Activated CD4-positive, alpha-beta T cell treated with anti-CD3 and anti-CD28 coated beads, Interleukin-2, Interleukin-4, amounts not matched to agents 100 ng/mL and 50 ng/mL, durations not matched to agents 16 hours and 8 hours (primary cell): ENCODE measurements at regions not wholly inside any gene's neighbourhood (a gene's known extent, or its start where the extent isn't known, plus 50 kb on each side); places are given as distances from the start of the nearest gene placed in this dataset.

ENCODE experiments used
- DNase-seq: peaks from one replicate; pipeline ENCODE4 v3.0.0-alpha.2; 2020; ENCODE audit warnings: low spot score

- no peak for DNase-seq
Measured at GRCh38 chr11:109350091-109350490, 71.9 kb upstream of the C11orf87 start.

GRCh38 chr11:109362059-109362458 is 59.9 kb upstream of the C11orf87 start:
- no peak for DNase-seq

DNA sequence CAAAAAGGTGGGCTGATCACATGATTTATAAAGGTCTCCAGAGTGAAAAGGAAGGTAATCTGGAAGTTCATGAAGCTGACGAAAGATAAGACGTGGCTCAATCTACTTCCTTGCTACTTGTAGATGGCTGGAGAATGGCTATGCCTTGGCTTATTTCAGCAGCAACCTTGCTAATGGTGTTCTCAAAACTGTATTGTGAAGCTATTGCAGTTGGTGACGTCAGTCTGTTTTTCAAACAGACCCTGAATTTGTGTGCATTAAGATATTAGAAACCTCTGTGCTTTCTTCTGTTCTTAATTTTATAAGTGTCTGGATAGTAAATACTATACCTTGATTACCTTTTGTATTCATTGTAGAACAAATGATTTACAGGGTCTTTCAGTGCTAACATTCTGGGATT is 58.3 kb upstream of the C11orf87 start:
- no peak for DNase-seq

DNA sequence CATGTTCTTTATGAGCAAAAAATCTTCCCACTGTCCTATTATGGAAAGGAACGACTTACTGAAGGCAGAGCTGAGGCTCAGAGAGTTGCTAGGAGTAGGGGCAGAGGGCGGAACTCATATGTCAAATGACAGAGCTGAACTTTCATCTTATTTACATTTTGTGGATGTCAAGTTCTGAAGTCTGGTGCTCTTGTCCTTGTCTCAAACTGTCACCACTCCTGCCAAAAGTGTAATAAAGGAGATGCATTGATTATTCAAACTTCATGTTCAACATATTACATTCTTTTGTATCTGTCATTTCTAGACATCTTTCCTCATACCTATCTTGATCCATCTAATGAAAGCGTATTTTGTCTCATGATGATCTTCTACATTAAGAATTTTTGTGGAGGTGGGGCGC is 57.1 kb upstream of the C11orf87 start:
- no peak for DNase-seq

DNA sequence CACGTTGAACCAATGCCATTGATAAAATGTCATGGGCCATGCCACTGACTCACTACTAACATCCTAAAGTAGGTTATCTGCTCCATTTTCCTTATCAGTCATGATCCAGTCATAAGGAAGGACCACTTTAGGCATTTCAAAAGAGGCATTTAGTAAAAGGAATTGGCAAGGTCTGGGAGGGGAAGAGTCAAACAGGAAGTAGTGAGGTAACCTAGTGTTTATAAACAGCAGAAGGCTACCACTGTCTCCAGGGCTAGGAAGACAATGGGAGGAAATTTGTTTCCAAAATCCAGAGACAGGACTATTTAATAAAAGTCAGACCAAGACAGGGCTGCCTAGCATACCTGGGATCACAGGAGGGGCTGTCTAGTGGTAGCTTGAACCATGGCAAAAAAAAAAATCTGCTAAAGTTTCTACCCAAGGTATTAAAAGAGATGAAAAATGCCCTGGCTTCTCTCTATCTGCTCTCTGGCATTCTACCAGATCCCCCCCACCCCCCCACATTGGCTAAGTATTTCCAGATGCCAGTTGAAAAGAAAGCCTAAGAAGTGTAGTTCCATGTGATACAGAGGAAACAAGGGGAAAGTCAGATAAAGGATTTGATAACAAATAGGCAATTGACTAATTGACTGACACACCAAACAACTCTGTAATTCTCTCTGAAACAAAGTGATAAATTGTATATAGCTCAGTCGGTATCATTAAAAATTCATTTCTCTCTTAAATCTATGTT is 50.4 kb upstream of the C11orf87 start:
- DNase-seq: no peak
